GM21423 (cell line): ENCODE measurements at regions not wholly inside any gene's neighbourhood (a gene's known extent, or its start where the extent isn't known, plus 50 kb on each side); places are given as distances from the start of the nearest gene placed in this dataset.
"Not testable (repeated sequence)": the region's sequence is repeated elsewhere in the genome, so short reads cannot be mapped to it uniquely, and the experiment has no call there.

ENCODE experiments used
- ATAC-seq: cut with Tn5 transposase; IDR thresholded peaks from one replicate; pipeline ENCODE4 v1.9.1; 2021; ENCODE audit warnings: mild to moderate bottlenecking, moderate library complexity; ENCODE audit not compliant: unreplicated experiment

DNA sequence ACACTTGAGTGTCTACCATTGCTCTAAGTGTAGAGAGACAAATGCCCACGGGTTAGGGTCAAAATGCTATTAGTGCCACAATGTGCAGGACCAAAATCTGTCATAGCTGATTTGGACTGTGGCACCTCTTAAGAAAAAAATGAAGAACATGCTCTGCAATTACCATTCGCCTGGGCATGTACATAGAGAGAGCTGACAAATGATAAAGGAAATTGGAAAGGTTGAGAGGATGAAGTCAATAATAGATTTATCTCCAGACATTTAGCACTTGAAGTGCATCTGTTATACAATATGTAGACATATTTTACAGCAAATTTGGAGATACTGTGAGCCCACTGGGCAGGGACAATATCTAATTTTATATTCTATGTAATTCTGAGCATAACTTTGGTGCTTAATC is 804.4 kb downstream of the SATB2 start:
- no peak for ATAC-seq

DNA sequence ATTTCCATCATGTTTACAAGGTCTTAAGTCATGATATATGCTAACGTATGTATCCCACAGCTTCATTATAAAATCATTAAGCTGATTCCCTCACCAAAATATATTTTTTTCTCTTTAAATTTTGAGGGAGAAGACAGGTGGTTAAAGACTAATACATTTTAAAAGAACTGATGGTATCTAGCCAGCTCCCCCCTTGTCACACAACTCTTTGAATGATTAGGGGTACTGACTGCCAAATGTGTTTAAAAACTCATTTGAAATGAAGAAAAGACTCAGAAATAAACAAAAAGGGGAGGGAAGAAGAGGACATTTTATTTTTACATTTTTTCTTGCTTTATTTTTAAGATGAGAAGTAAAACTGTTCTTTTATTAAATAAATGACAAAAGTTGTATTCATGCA is 805.3 kb downstream of the SATB2 start:
- ATAC-seq, result no peak

DNA sequence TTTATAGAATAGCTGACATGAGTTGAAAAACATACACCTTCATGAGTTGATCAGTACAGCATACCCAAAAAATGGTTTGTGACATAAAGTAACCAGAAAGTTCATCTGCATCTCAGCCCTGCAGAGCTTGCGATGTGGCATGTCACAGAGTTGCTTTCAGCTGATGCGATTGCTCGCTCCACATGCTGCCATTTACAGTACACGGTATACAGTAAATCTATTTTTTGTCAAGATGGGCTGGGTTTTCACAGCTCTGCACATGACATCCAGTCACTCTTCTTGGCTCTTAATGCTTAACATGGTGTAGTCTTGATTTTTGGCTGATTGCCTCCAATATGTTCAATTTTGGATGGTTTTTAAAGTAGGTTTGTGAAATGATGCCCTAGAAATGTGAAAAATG is 811.9 kb downstream of the SATB2 start:
- ATAC-seq, result no peak

- no peak for ATAC-seq
Measured at GRCh38 chr2:198641161-198641560, 816.6 kb downstream of the SATB2 start.

DNA sequence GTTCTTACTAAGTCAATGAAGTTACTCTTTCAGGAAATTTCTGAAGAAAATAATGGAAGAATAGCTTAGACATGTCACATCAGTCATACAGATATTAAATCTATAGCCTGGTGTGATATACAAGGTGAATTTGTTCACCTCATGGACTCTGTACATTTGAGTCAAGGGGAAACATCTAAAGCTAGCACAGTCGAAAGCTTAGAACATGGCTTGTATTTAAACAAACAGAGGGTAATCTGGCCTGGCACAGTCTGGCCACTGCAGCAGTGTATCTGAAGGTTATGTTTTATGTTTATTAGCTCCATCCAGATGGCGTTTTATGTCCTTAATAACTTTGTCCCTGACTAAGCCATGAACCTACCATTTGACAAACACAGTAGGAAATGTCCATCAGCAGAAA is 817.3 kb downstream of the SATB2 start:
- no peak for ATAC-seq

DNA sequence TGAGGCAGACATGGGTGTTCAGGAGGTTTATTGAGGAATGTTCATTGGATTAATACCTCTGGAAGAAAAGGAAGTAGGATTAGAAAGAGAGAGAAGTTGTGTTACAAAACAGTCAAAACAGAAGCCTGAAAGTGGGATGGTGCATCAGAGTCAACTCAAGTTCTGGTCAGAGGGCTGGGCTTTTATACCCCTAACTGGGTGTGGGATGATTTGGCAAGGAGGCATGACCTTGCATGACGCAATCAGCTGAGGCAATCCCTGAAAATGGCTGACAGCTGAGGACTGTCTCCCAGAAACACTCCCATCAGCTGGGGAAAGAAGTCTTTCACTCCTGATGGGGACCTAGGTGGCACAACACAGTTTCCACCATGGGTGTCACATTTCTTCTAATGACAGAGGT is 818.2 kb downstream of the SATB2 start:
- no peak for ATAC-seq

DNA sequence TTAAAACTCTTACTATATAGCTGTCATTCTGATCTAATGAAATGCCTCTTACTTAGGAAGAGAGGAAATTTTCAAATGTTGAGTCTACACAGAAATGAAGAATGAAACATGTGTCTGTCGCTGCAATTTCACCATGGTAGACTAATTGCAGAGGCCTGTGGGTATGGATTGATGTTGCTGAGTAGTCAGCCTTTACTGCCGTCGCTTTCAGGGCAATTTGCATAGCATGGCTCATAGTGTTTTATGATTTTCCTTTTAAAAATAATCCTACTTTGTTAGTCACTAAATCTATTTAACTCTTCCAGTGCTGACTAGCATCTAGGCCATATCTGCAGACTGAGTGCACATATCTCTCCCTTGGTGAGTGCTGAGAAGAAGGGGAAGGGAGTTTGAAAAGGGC is 819.2 kb downstream of the SATB2 start:
- no peak for ATAC-seq

GRCh38 chr2:198630384-198630783 is 826.0 kb downstream of the PLCL1 start:
- no peak for ATAC-seq

DNA sequence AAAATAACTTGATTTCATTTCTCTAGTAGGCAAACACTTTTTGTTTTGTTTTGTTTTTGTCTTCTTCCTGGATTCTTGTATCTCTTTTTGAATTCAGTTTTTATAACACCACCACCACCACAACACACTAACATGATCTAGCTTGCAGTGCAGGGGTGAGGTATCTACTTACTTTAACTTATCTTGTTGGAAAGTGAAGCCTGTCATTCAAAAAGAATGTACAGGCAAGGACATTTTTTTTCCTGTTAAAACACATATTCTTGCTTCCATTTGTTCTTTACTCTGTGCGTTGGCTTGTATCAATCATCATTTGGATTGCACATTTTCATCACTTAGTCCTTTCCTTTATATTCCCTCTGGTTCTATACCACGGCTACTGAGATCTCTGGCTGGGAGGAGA is 824.2 kb downstream of the PLCL1 start:
- ATAC-seq, result no peak

DNA sequence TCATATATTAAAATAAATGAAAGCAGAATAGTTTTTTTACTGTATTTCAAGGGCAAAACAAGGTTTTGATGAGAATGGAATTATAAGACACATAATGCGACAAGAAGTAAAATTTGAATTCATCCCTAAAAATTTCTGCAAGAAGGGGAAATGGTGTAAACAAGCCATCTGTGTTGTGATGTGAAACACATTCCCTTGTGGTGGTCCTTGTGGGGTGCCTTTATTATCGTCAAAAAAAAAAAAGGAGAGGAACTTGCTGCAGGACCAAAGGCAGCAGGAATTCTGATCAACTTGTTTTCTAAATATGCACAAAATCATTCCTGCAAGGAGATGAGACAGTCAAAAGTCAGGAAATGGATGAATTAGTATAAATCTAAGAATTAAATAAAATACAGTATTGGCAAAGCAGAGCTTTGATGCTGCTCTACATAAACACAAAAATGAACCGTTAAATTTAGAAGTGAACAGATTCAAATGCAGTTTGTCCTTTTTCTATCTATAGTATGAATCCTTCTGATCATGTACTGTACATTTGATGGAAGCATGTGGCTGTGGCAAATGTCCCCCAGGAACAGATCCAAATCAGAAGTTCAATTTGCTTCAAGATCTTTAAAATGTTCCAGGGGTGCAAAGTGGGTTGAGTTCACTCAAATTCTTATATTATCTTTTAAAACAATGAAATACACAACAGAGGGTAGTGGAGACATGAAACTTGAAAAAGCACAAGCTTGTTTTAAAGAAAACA is 818.8 kb downstream of the PLCL1 start:
- no peak for ATAC-seq

DNA sequence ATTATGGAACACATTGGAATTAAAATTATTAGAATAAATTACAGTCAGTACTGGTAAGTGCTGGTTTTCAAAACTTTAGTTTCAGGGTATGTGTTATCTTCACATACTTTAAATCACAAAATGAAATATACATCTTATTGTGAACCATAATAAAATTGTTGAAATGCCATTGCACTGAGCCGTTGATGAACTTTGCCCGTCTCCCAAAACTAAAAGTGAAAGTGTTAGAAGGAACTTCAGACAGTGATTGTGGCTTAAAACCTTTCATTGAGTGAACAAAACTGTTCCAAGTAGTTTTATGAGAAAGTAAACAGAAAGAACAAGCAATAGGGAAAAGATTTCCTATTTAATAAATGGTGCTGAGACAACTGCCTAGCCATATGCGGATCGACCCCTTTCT is 811.6 kb downstream of the PLCL1 start:
- no peak for ATAC-seq

GRCh38 chr2:198611201-198611600 is 806.8 kb downstream of the PLCL1 start:
- no peak for ATAC-seq

- no peak for ATAC-seq
Measured at GRCh38 chr2:198604599-198604998, 800.2 kb downstream of the PLCL1 start.

GRCh38 chr2:198602986-198603385 is 798.6 kb downstream of the PLCL1 start:
- not testable (repeated sequence) for ATAC-seq

DNA sequence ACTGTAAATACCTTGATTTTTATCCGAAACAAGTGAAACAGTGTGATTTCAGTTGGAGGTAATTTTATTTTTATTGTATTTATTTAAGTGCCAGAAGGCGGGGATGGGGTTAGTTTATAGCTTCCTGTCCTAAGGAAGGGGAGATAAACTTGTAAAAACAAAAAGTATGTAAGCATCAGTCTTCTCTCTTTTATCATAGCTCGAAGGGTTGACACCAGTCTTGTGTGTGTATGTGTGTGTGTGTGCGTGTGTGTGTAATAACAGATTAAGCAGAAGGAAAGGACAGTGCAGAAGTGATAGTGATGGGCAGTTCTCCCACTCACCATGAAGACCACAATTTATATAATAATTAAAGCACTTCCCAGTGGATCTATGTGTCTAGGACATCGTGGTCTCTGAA is 793.3 kb downstream of the PLCL1 start:
- no peak for ATAC-seq

GRCh38 chr2:198596985-198597384 is 792.6 kb downstream of the PLCL1 start:
- ATAC-seq, result no peak

GRCh38 chr2:198595721-198596120 is 791.3 kb downstream of the PLCL1 start:
- no peak for ATAC-seq

GRCh38 chr2:198591586-198591985 is 787.2 kb downstream of the PLCL1 start:
- ATAC-seq, result no peak

DNA sequence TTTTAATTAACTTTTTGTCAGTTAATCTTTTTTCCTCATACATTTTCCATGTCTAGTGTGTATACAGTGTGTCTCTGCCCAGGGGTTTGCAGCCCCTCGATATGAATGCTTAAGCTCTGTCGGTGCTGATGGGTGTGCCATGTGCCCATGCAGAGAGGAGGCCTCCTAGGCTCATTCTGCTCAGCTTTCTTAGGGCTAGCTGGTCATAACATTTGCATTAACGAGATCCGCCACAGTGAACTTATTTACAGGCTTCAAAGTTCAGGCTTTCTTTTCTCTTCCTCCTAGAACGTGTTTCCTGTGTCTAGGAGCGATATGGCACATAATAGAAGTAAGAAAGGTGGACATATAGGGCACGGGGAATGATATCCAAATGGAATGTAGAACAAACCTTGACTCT is 783.3 kb downstream of the PLCL1 start:
- ATAC-seq, result no peak

GRCh38 chr2:198587240-198587639 is 782.8 kb downstream of the PLCL1 start:
- ATAC-seq, result no peak

DNA sequence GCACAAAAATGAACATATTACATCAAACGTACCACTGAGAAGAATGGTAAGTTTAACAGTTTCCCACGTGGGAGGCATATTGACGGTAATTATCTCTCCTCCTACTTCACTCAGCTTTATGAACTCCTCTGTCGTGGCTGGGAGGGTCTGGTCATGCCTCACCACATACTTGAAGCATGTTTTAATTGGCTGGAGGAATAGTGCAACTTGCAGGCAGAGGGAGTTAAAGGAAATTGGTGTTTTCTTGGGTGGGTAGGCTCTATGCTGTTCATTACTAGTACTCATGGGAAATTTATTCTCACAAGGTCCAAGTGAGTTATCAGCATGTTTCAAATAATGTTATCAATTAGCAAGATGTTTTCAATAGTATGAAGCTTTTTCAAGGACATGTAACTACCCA is 767.0 kb downstream of the PLCL1 start:
- no peak for ATAC-seq

DNA sequence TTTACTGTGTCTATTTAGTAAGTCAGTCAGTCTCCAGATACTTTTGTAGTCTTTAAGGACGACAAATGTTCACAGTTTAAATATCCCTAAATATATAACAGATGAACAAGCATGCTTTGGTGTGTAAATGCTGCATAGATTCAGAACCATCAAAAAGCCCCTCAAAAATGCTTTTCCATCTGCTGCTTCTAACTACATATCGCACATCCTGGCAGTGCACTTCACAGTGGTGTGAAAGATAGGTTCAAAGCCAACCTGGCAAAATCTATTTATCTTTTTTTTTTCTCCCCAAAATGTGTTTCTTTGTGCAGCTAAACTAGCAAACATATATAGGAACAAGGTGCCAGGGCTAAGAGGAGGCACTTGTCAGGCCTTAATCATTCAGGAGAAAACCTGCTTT is 753.8 kb downstream of the PLCL1 start:
- ATAC-seq, result no peak

- no peak for ATAC-seq
Measured at GRCh38 chr2:198546122-198546521, 741.7 kb downstream of the PLCL1 start.
